ENCODE measurements at regions not wholly inside any gene's neighbourhood (a gene's known extent, or its start where the extent isn't known, plus 50 kb on each side); places are given as distances from the start of the nearest gene placed in this dataset.

DNA sequence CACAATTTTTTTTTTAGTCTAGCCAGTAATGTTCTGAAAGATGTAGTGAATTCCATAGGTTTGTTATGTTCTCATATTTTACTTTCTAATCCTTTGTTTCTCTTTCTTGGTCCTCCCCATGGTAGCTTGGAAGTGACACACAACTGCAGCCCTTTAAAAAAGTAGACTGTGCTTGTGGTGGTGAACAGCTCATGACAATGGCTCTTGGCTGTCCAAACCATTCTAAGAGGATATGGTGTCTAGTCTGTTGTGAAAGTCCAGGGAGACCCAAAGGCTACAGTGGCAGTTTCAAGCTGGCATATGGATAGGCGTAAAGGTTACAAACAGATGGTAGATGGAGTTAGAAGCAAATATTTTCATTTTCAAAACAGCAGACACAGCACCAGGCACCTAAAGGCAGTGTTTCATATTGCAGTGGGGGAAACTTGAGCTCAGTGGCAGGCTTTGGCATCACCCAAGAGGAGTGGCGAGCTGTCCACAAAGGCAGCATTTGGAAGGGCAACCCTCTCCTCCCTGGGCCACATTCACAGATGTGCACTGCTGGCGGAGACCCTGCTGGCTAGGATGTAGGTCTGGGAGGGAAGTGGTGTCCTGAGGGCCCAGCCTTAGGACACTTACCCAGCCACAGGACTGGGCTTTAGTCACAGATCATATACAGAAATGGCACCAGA is 102.1 kb downstream of the DYRK2 start:
- no peak overlapping the region for H3K4me3 ChIP-seq
- H3K9me3 ChIP-seq = no peaks in the 10 kb centered on the region
- peaks cover 35% of the 10 kb centered on the region for H3K4me1 ChIP-seq
- WGBS, 3 donors = 25 to 48% (median 27%) methylated on average over 3 of the region's 3 CpGs
- no peaks in the 10 kb centered on the region for H3K27me3 ChIP-seq (ENCODE audit: insufficient read depth in 3 of 3, low read length in 2 of 3)
- TF ChIP-seq, protein P1, sequence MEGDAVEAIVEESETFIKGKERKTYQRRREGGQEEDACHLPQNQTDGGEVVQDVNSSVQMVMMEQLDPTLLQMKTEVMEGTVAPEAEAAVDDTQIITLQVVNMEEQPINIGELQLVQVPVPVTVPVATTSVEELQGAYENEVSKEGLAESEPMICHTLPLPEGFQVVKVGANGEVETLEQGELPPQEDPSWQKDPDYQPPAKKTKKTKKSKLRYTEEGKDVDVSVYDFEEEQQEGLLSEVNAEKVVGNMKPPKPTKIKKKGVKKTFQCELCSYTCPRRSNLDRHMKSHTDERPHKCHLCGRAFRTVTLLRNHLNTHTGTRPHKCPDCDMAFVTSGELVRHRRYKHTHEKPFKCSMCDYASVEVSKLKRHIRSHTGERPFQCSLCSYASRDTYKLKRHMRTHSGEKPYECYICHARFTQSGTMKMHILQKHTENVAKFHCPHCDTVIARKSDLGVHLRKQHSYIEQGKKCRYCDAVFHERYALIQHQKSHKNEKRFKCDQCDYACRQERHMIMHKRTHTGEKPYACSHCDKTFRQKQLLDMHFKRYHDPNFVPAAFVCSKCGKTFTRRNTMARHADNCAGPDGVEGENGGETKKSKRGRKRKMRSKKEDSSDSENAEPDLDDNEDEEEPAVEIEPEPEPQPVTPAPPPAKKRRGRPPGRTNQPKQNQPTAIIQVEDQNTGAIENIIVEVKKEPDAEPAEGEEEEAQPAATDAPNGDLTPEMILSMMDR (IDR thresholded peaks at IDR 0.05) = no peak
- intact Hi-C loops (cut with DNase I) = no loop called here
- H3K27ac ChIP-seq = peak overlapping the region; percentile 76
- peak; percentile 65 to 78 (median 69) for ATAC-seq
- DNase-seq = no peak
- no peaks in the 10 kb centered on the region for H3K36me3 ChIP-seq (ENCODE audit: insufficient read depth in 1 of 2, low read depth in 1 of 2)

DNA sequence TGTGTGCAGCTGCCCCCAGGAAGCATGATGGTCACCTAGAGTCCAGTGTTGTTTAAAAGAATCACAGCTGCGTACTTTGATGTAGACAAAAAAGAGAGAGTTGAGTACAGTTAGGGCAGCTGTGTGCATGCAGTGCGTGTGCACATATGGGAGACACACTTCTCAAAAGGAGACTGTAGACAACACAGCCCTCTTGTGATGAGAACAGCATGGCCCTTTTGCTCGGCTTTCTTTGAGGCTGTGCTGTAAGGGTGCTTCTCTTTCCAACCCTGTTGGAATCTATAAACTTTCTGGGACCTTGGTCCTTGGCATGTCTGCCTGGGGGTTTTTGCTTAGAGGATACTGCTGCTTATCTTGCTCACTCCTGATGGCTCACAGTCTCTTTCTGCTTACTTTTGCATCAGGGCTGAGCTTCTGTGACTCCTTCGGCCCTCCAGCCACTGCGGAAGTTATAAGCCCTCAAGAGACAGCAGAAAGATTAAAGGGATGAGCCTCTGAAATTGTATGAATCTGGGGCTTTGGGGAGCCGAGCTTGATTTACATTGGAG is 102.9 kb downstream of the DYRK2 start:
- TF ChIP-seq, protein P1 (IDR thresholded peaks at IDR 0.05) = no peak
- no peak for ATAC-seq
- H3K4me3 ChIP-seq = no peak overlapping the region

DNA sequence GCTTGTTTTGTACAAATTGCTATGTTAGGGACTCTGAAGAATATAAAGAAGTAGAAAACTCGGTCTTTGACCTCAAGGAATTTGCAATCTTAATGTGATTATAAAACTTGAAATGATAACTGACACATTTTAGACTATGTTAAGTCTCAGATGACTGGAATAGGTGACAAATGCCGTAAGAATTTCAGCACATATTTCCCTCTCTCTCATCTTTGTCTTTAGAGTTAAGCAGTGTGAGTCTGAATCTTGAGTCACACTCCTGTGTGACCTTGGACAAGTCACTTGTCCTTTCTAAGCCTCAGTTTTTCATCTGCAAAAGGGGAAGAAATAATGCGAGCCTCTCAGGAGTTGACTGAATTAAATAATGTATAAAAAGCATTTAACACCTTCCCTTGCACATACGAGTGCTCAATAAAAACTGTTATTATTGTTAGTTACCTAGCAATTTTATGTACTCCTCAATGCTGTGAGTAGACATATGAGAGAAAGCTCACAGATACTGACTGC is 103.7 kb downstream of the DYRK2 start:
- WGBS, 3 donors = 93 to 96% (median 94%) methylated on average over 4 of the region's 4 CpGs
- no peak for ATAC-seq

More for the DNA sequence above, 102.9 kb downstream of the DYRK2 start:
- Histone ChIP-seq H3K4me1 (peaks cover 35% of the 10 kb centered on the region), H3K27ac (peak overlapping the region; percentile 76), H3K9me3 (no peaks in the 10 kb centered on the region), H3K27me3 (ENCODE audit: insufficient read depth in 3 of 3, low read length in 2 of 3) (no peaks in the 10 kb centered on the region), H3K36me3 (ENCODE audit: insufficient read depth in 1 of 2, low read depth in 1 of 2) (no peaks in the 10 kb centered on the region)
- intact Hi-C loops (cut with DNase I) = no loop called here
- no peak for DNase-seq
- WGBS, 3 donors = 73 to 80% (median 78%) methylated on average over 6 of the region's 6 CpGs

DNA sequence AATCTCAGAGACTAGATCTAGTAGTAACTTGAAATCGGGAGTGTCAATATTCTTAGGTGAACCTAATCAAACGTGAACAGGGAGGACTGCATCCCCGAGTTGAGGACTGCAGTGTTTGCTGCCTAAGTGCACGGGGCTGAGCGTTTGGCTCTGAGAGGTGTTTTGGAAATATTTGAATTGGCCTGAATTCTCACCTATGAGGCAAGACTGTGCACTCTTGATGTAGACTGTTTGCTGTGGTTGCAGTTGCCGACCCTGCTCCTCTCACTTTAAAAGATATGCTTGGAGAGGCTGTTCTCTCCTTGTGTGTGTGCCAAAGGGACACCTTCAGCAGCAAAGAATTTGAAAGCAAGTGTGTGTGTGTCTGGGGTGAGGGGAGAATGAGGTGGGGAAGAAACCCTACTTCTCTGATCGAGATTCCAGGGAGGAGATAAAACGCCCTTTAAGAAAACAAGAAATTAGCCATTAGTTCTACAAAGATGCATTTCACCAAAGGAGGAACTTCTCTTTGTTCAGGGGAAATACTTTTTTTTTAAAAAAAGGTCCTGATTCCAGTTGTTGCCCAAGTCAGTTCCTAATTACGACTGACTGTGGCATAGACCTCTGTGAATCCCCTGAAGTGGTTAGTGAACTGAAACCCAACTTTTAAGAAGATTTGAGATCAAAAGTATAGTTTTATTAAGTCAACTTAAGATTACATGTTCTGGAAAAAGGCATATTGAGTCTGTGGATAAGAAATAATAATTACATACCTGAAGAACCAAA is 106.6 kb downstream of the DYRK2 start:
- H3K9me3 ChIP-seq = no peaks in the 10 kb centered on the region
- peaks cover 11% of the 10 kb centered on the region for H3K4me1 ChIP-seq
- TF ChIP-seq, protein P1 (IDR thresholded peaks at IDR 0.05) = no peak
- peak in 1 of 4 donors; percentile 25 for ATAC-seq
- no peak for DNase-seq
- no peaks in the 10 kb centered on the region for H3K27me3 ChIP-seq (ENCODE audit: insufficient read depth in 3 of 3, low read length in 2 of 3)
- H3K36me3 ChIP-seq (ENCODE audit: insufficient read depth in 1 of 2, low read depth in 1 of 2) = no peaks in the 10 kb centered on the region
- WGBS, 3 donors = 49 to 53% (median 50%) methylated on average over 9 of the region's 9 CpGs
- H3K27ac ChIP-seq = no peak overlapping the region
- intact Hi-C loops (cut with DNase I) = no loop called here
- no peak overlapping the region for H3K4me3 ChIP-seq

More for the DNA sequence above, 103.7 kb downstream of the DYRK2 start:
- Histone ChIP-seq H3K4me3 (no peak overlapping the region), H3K27me3 (ENCODE audit: insufficient read depth in 3 of 3, low read length in 2 of 3) (no peaks in the 10 kb centered on the region), H3K9me3 (no peaks in the 10 kb centered on the region), H3K27ac (peak overlapping the region; percentile 76), H3K4me1 (peaks cover 35% of the 10 kb centered on the region), H3K36me3 (ENCODE audit: insufficient read depth in 1 of 2, low read depth in 1 of 2) (no peaks in the 10 kb centered on the region)
- intact Hi-C loops (cut with DNase I) = no loop called here
- no peak for DNase-seq
- TF ChIP-seq, protein P1 (IDR thresholded peaks at IDR 0.05) = no peak

All from psoas muscle (tissue), 7 donors.